ENCODE measurements at regions not wholly inside any gene's neighbourhood (a gene's known extent, or its start where the extent isn't known, plus 50 kb on each side); places are given as distances from the start of the nearest gene placed in this dataset.

- TF ChIP-seq CTCF (IDR thresholded peaks at IDR 0.05) = no peak
- no peak for TF ChIP-seq POLR2A (IDR thresholded peaks at IDR 0.05)
- TF ChIP-seq POLR2AphosphoS5 (IDR thresholded peaks at IDR 0.05; ENCODE audit: insufficient read depth in 1 of 2, low read depth in 1 of 2) = no peak
Observed at GRCh38 chr18:77634494-77634893, 384.8 kb downstream of the GALR1 start.

Data from vagina (tissue), 2 donors.